ENCODE measurements at regions not wholly inside any gene's neighbourhood (a gene's known extent, or its start where the extent isn't known, plus 50 kb on each side); places are given as distances from the start of the nearest gene placed in this dataset.

- no peak for DNase-seq
Measured at GRCh38 chr12:98446682-98447081, 68.7 kb upstream of the TMPO start.

GRCh38 chr12:98449584-98449983, 65.8 kb upstream of the TMPO start:
- DNase-seq = no peak

- DNase-seq = no peak
Measured at GRCh38 chr12:98453070-98453469, 62.3 kb upstream of the TMPO start.

GRCh38 chr12:98453492-98453891, 61.9 kb upstream of the TMPO start:
- DNase-seq = no peak

GRCh38 chr12:98456041-98456440, 59.3 kb upstream of the TMPO start:
- DNase-seq = no peak

GRCh38 chr12:98456576-98457573, 58.5 kb upstream of the TMPO start:
- DNase-seq = no peak

- no peak for DNase-seq
Measured at GRCh38 chr12:98464190-98464589, 51.2 kb upstream of the TMPO start.

- DNase-seq = no peak
Measured at GRCh38 chr12:98465505-98465904, 49.9 kb upstream of the TMPO start.

Data from NCI-H2081 treated with DMSO at 0.1 percent for 48 hours (cell line).